Heart left ventricle (tissue), 16 donors: ENCODE measurements at regions not wholly inside any gene's neighbourhood (a gene's known extent, or its start where the extent isn't known, plus 50 kb on each side); places are given as distances from the start of the nearest gene placed in this dataset.
"Not testable (repeated sequence)": the region's sequence is repeated elsewhere in the genome, so short reads cannot be mapped to it uniquely, and the experiment has no call there.

Experiments
- ATAC-seq, 4 donors: fragments of 200-7000 bp; cut with Tn5 transposase; one replicate each; pipeline ENCODE4 v1.9.1; 2020 to 2022; ENCODE audit warnings: moderate library complexity in 4 of 4, mild to moderate bottlenecking in 3 of 4, moderate number of reproducible peaks in 1 of 4
- DNase-seq, 5 donors: peaks; one replicate each; pipeline ENCODE4 v3.0.0-alpha.2; 2020
- H3K27ac ChIP-seq, 12 donors: fragments of 200-600 bp; sonication (generic) in 4 of 12; one replicate each; pipeline versions ENCODE4 v1.5.0 to v1.8.0; 2016 to 2022; ENCODE audit warnings: mild to moderate bottlenecking in 2 of 12
- H3K27me3 ChIP-seq, 9 donors: fragments of 200-600 bp; sonication (generic) in 2 of 9; one replicate each; pipeline versions ENCODE4 v1.5.1 to v1.8.0; 2016 to 2022; ENCODE audit warnings: mild to moderate bottlenecking in 3 of 9
- H3K36me3 ChIP-seq, 9 donors: fragments of 200-600 bp; sonication (generic) in 2 of 9; one replicate each; pipeline versions ENCODE4 v1.5.0 to v1.8.0; 2018 to 2022; ENCODE audit warnings: mild to moderate bottlenecking in 2 of 9
- H3K4me1 ChIP-seq, 12 donors: fragments of 200-600 bp; sonication (generic) in 4 of 12; one replicate each; pipeline versions ENCODE4 v1.5.0 to v1.8.0; 2016 to 2022; ENCODE audit warnings: mild to moderate bottlenecking in 3 of 12
- H3K4me3 ChIP-seq, 12 donors: fragments of 200-600 bp; sonication (generic) in 4 of 12; one replicate each; pipeline versions ENCODE4 v1.5.0 to v1.8.0; 2017 to 2022; ENCODE audit warnings: mild to moderate bottlenecking in 9 of 12, moderate library complexity in 4 of 12
- H3K9me3 ChIP-seq, 12 donors: fragments of 200-600 bp; sonication (generic) in 4 of 12; one replicate each; pipeline versions ENCODE4 v1.5.0 to v1.8.0; 2016 to 2022; ENCODE audit warnings: mild to moderate bottlenecking in 1 of 12
- POLR2A ChIP-seq, 2 donors: fragments of 450-650 bp; IDR thresholded peaks; one replicate each; pipeline ENCODE4 v1.6.1; 2017; ENCODE audit warnings: antibody characterized with exemption in 2 of 2, mild to moderate bottlenecking in 2 of 2, moderate library complexity in 2 of 2
- WGBS, 4 donors: extraction: QIAGEN DNeasy Blood & Tissue Kit in 2 of 4; methylation state at CpG; one replicate each; pipeline versions ENCODE4 v1.1.5 to v1.1.7; 2013 to 2018; 5-methylcytosine and 5-hydroxymethylcytosine counted together
- intact Hi-C, 10 donors: fragments of 100-400 bp; cut with DNase I; formaldehyde crosslinking; loops; one replicate each; pipeline versions ENCODE4 v1.11.1 to v1.14.2; 2022
- TF ChIP-seq, protein P1 (sequence below), 12 donors: fragments of 200-600 bp; sonication (generic) in 4 of 12; IDR thresholded peaks; one replicate each; pipeline versions ENCODE4 v1.5.0 to v1.8.0; 2018 to 2022; ENCODE audit warnings: antibody characterized with exemption in 12 of 12, mild to moderate bottlenecking in 5 of 12
- donor health status: ischemic (EF 13 %, LVEDD 7.1; RV severe dilation, severe dysfunction).
- donor health status: healthy with polysubstance abuse.
- donor health status: DM: no; HTN: yes; CAD: no.
- donor health status: DM: no; HTN: no; CAD: no.
- donor health status: ischemic (EF 25% LVEDD 6.9; RV normal size, moderate dysfunction).
- donor health status: ischemic (EF 25% LVEDD 5.7; RV mildly dilated, moderate dysfunction).
- donor health status: healthy.
- donor health status: DM: yes; HTN: yes; CAD: no.
- donor health status: ischemic (EF 35%, LVEDD 5.7; RV mildly dilated, moderate dysfunction).
- donor health status: nonischemic (EF 11% LVEDD 7.7; RV severe dilation, severe dysfunction).
- donor health status: DM: yes; HTN: yes; CAD: no.
- donor health status: PGD.
- donor health status: ischemic (EF 29% LVEDD 5.4; RV normal size, mild dysfunction).
- donor health status: nonischemic (EF 23%, LVEDD 6.1; RV moderate dilation, normal function).

DNA sequence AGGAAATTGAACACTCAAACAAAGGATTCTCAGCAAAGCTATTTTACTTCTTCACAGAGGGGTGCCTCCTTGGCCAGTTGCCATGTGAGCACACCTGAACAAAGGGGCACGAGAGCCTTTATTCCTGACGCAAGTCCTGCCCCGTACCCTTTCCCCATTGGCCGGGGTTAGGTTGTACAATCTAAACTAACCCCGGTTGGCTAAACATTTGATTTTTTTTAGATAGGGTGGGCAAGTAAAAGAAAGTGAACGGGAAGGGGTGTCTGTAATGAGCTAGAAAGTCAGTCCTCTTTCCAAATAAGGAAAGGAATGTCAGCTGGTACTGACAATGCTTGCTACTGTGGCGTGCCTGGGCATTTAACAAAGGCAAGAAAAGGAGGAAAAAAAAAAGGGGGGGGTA, 135.5 kb upstream of the CDKN3 start:
- intact Hi-C loops: no loop called here
- H3K27ac ChIP-seq: no peak overlapping the region
- no peak for DNase-seq
- ATAC-seq: no peak
- H3K36me3 ChIP-seq: no peaks in the 10 kb centered on the region
- H3K4me3 ChIP-seq: no peak overlapping the region
- TF ChIP-seq, protein P1, sequence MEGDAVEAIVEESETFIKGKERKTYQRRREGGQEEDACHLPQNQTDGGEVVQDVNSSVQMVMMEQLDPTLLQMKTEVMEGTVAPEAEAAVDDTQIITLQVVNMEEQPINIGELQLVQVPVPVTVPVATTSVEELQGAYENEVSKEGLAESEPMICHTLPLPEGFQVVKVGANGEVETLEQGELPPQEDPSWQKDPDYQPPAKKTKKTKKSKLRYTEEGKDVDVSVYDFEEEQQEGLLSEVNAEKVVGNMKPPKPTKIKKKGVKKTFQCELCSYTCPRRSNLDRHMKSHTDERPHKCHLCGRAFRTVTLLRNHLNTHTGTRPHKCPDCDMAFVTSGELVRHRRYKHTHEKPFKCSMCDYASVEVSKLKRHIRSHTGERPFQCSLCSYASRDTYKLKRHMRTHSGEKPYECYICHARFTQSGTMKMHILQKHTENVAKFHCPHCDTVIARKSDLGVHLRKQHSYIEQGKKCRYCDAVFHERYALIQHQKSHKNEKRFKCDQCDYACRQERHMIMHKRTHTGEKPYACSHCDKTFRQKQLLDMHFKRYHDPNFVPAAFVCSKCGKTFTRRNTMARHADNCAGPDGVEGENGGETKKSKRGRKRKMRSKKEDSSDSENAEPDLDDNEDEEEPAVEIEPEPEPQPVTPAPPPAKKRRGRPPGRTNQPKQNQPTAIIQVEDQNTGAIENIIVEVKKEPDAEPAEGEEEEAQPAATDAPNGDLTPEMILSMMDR (IDR thresholded peaks at IDR 0.05): no peak
- no peak for TF ChIP-seq POLR2A (IDR thresholded peaks at IDR 0.05)
- H3K4me1 ChIP-seq: no peaks in the 10 kb centered on the region
- H3K9me3 ChIP-seq: no peaks in the 10 kb centered on the region
- WGBS, 4 donors: 71 to 75% (median 74%) methylated on average over 7 of the region's 7 CpGs
- H3K27me3 ChIP-seq: no peaks in the 10 kb centered on the region

GRCh38 chr14:54266616-54267015, 130.2 kb upstream of the CDKN3 start:
- ATAC-seq, H3K27me3 ChIP-seq, H3K4me1 ChIP-seq, H3K9me3 ChIP-seq, DNase-seq, H3K36me3 ChIP-seq, intact Hi-C loops, H3K27ac ChIP-seq, H3K4me3 ChIP-seq: not testable (repeated sequence)
- 82 to 95% (median 93%) methylated on average over 3 of the region's 3 CpGs for WGBS, 4 donors

DNA sequence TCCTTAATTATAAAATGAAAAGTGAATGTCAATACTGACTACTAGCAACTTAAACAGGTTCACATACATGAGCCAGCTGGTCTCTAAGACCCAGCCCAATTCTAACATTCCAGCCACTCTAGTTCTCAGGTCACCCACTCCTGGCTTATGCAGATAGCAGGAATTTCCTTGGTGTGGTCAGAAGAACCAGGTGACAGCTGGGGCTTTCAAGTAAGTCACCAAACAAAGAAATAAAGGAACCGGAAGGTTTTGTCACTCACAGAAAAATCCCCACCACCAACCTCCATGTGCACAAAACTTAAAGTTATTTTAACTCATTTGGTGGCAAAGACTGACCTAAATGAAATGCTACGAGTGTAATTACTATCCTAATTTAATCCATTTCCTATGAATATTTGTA, 129.6 kb upstream of the CDKN3 start:
- ATAC-seq (no peak), DNase-seq (no peak)
- Histone ChIP-seq H3K27ac (no peak overlapping the region), H3K36me3 (no peaks in the 10 kb centered on the region), H3K9me3 (no peaks in the 10 kb centered on the region), H3K4me3 (no peak overlapping the region), H3K27me3 (no peaks in the 10 kb centered on the region), H3K4me1 (no peaks in the 10 kb centered on the region)
- intact Hi-C loops: no loop called here
- 54 to 73% (median 70%) methylated on average over 2 of the region's 2 CpGs for WGBS, 4 donors
- TF ChIP-seq POLR2A (IDR thresholded peaks at IDR 0.05): no peak
- TF ChIP-seq, protein P1 (IDR thresholded peaks at IDR 0.05): no peak

DNA sequence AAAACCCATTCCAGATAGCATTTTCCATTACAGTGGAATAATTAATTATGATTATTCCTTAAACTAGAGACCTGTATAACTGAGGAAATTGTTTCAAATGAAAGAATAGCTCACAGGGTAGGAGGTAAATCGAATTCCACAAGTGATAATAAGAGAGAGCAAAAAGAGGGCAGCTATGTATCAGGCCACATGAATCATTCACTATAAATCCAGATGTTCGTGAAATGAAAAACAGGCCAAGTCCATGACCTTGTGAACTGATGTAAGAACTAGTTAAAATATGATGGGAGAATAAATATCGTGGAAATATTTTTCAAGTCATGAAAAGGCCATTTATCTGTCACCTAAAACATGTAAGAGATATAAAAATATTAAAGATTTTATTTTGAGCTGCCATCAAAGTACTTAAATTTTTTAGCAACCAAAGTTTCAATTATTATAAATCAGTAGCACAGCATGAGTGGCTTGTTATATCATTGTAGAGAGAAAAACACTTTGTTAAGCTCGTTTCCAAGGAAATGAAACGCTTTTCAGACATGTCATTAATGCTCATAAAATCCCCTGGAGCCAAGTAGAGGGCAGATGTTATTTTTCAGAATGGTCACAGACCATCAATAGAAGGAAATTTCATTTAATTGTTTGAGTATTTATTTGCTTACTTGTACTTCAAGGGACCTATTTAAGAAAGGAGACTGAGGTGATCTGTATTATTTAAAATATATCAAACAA, 120.6 kb upstream of the CDKN3 start:
- ATAC-seq: peak in 1 of 4 donors; percentile 54
- DNase-seq: no peak
- 48 to 61% (median 56%) methylated on average over 5 of the region's 5 CpGs for WGBS, 4 donors
- H3K9me3 ChIP-seq: no peaks in the 10 kb centered on the region
- intact Hi-C loops: no loop called here
- H3K4me1 ChIP-seq: no peaks in the 10 kb centered on the region
- H3K27me3 ChIP-seq: no peaks in the 10 kb centered on the region
- TF ChIP-seq, protein P1 (IDR thresholded peaks at IDR 0.05): no peak
- no peak for TF ChIP-seq POLR2A (IDR thresholded peaks at IDR 0.05)
- no peaks in the 10 kb centered on the region for H3K36me3 ChIP-seq
- no peak overlapping the region for H3K27ac ChIP-seq
- H3K4me3 ChIP-seq: no peak overlapping the region

DNA sequence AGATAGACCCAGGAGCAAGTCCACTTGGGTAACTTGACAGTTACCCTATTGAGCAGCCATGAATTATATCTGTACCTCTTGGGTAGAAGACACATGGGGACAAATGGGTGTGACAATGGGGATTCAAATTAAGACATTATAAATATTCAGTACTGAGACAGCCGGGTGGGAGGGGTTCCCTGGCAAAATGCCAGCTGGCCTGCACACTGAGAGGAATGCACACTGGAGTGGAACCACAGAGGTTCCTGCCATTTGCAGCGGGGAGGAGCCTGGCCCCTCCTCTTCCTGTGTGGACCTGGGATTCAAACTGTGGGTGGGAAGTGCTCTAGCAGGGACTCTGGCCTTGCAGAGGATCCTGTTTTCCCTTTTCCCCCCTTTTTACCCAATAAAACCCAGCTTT, 118.7 kb upstream of the CDKN3 start:
- Histone ChIP-seq H3K4me3 (no peak overlapping the region), H3K4me1 (no peaks in the 10 kb centered on the region), H3K36me3 (no peaks in the 10 kb centered on the region), H3K27me3 (no peaks in the 10 kb centered on the region), H3K27ac (no peak overlapping the region), H3K9me3 (no peaks in the 10 kb centered on the region)
- ATAC-seq (no peak), DNase-seq (no peak)
- 11 to 46% (median 40%) methylated on average over 2 of the region's 2 CpGs for WGBS, 4 donors
- intact Hi-C loops: no loop called here
- TF ChIP-seq, protein P1 (IDR thresholded peaks at IDR 0.05): no peak
- TF ChIP-seq POLR2A (IDR thresholded peaks at IDR 0.05): no peak
